WTC11 (cell line): ENCODE measurements at regions not wholly inside any gene's neighbourhood (a gene's known extent, or its start where the extent isn't known, plus 50 kb on each side); places are given as distances from the start of the nearest gene placed in this dataset.

ENCODE experiments used
- CTCF ChIP-seq: fragments of 200-600 bp; IDR thresholded peaks from 2 replicates; pipeline ENCODE4 v1.8.0; 2022; ENCODE audit warnings: antibody characterized with exemption
- NFYB ChIP-seq: sonication (generic); formaldehyde crosslinking; conservative IDR thresholded peaks from 2 replicates; pipeline ENCODE4 v1.8.0; 2022; ENCODE audit warnings: low read depth, missing genetic modification reagents
- TCF7 ChIP-seq: sonication (generic); formaldehyde crosslinking; IDR thresholded peaks from 2 replicates; pipeline ENCODE4 v1.8.0; 2022; ENCODE audit warnings: mild to moderate bottlenecking, low read depth, missing genetic modification reagents, moderate library complexity

- no peak for TF ChIP-seq NFYB (CRISPR knock-in tag)
- TF ChIP-seq CTCF = no peak
- TF ChIP-seq TCF7 (CRISPR knock-in tag) = no peak
Observed at GRCh38 chr18:76281565-76281964, 213.5 kb downstream of the ZNF516 start.
